ENCODE measurements at regions not wholly inside any gene's neighbourhood (a gene's known extent, or its start where the extent isn't known, plus 50 kb on each side); places are given as distances from the start of the nearest gene placed in this dataset.

GRCh38 chr15:31537770-31538592 is 211.3 kb downstream of the KLF13 start:
- no peak for DNase-seq (ENCODE audit: low spot score)
- no peak for TF ChIP-seq CTCF (IDR thresholded peaks at IDR 0.05; ENCODE audit: extremely low read depth, missing control alignments)

GRCh38 chr15:31540633-31541032 is 214.0 kb downstream of the KLF13 start:
- no peak for DNase-seq (ENCODE audit: low spot score)
- no peak for TF ChIP-seq CTCF (IDR thresholded peaks at IDR 0.05; ENCODE audit: extremely low read depth, missing control alignments)

- TF ChIP-seq CTCF (IDR thresholded peaks at IDR 0.05; ENCODE audit: extremely low read depth, missing control alignments) = no peak
- DNase-seq (ENCODE audit: low spot score) = no peak
Observed at GRCh38 chr15:31544361-31544760, 217.7 kb downstream of the KLF13 start.

- no peak for TF ChIP-seq CTCF (IDR thresholded peaks at IDR 0.05; ENCODE audit: extremely low read depth, missing control alignments)
- DNase-seq (ENCODE audit: low spot score) = no peak
Observed at GRCh38 chr15:31545257-31545656, 218.6 kb downstream of the KLF13 start.

GRCh38 chr15:31550211-31550977 is 223.8 kb downstream of the KLF13 start:
- TF ChIP-seq CTCF (IDR thresholded peaks at IDR 0.05; ENCODE audit: extremely low read depth, missing control alignments) = no peak
- no peak for DNase-seq (ENCODE audit: low spot score)

GRCh38 chr15:31551323-31551722 is 224.7 kb downstream of the KLF13 start:
- no peak for TF ChIP-seq CTCF (IDR thresholded peaks at IDR 0.05; ENCODE audit: extremely low read depth, missing control alignments)
- no peak for DNase-seq (ENCODE audit: low spot score)

GRCh38 chr15:31552482-31553099 is 226.0 kb downstream of the KLF13 start:
- no peak for DNase-seq (ENCODE audit: low spot score)

More at GRCh38 chr15:31552482-31553099, 226.0 kb downstream of the KLF13 start:
- TF ChIP-seq CTCF (IDR thresholded peaks at IDR 0.05; ENCODE audit: extremely low read depth, missing control alignments) = no peak

Measured in GM20000 (cell line).